ENCODE measurements at regions not wholly inside any gene's neighbourhood (a gene's known extent, or its start where the extent isn't known, plus 50 kb on each side); places are given as distances from the start of the nearest gene placed in this dataset.

GRCh38 chr1:165025805-165026204 lies 330.7 kb downstream of the LMX1A start:
- TF ChIP-seq JUND (IDR thresholded peaks at IDR 0.05) = no peak
- TF ChIP-seq, protein P1, sequence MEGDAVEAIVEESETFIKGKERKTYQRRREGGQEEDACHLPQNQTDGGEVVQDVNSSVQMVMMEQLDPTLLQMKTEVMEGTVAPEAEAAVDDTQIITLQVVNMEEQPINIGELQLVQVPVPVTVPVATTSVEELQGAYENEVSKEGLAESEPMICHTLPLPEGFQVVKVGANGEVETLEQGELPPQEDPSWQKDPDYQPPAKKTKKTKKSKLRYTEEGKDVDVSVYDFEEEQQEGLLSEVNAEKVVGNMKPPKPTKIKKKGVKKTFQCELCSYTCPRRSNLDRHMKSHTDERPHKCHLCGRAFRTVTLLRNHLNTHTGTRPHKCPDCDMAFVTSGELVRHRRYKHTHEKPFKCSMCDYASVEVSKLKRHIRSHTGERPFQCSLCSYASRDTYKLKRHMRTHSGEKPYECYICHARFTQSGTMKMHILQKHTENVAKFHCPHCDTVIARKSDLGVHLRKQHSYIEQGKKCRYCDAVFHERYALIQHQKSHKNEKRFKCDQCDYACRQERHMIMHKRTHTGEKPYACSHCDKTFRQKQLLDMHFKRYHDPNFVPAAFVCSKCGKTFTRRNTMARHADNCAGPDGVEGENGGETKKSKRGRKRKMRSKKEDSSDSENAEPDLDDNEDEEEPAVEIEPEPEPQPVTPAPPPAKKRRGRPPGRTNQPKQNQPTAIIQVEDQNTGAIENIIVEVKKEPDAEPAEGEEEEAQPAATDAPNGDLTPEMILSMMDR (IDR thresholded peaks at IDR 0.05; ENCODE audit: low read depth, low read length, missing input control) = no peak
- TF ChIP-seq EGR1 (IDR thresholded peaks at IDR 0.05; ENCODE audit: low read depth in 2 of 2) = no peak
- no peak for TF ChIP-seq SP1 (IDR thresholded peaks at IDR 0.05)
- TF ChIP-seq, protein P2, sequence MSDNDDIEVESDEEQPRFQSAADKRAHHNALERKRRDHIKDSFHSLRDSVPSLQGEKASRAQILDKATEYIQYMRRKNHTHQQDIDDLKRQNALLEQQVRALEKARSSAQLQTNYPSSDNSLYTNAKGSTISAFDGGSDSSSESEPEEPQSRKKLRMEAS (IDR thresholded peaks at IDR 0.05) = no peak

All from liver (tissue), 3 donors.